ENCODE measurements at regions not wholly inside any gene's neighbourhood (a gene's known extent, or its start where the extent isn't known, plus 50 kb on each side); places are given as distances from the start of the nearest gene placed in this dataset.

GRCh38 chr14:84084056-84084630, 1445.8 kb upstream of the FLRT2 start:
- ChIA-PET POLR2A (no interaction called here), CTCF (no interaction called here)
- Histone ChIP-seq H3K4me3 (no peak overlapping the region), H3K27ac (no peak overlapping the region), H3K4me2 (no peak overlapping the region), H3K4me1 (no peaks in the 10 kb centered on the region), H3K9me3 (no peaks in the 10 kb centered on the region)
- ATAC-seq, result no peak
- no peak for FAIRE-seq
- TF ChIP-seq CHD2 (IDR thresholded peaks at IDR 0.05; ENCODE audit: low read length, partially characterized antibody) (no peak), RCOR1 (IDR thresholded peaks at IDR 0.05; ENCODE audit: low read depth, low read length) (no peak), BHLHE40 (IDR thresholded peaks at IDR 0.05; ENCODE audit: low read depth, low read length) (no peak), POLR2A (IDR thresholded peaks at IDR 0.05; ENCODE audit: low read length) (no peak), REST (IDR thresholded peaks at IDR 0.05) (no peak), EHMT2 (IDR thresholded peaks at IDR 0.05; ENCODE audit: low read depth) (no peak), PHF8 (IDR thresholded peaks at IDR 0.05; ENCODE audit: borderline replicate concordance, low read depth) (no peak), ELK1 (IDR thresholded peaks at IDR 0.05; ENCODE audit: low read depth, low read length) (no peak), HOXB5 (CRISPR knock-in tag; IDR thresholded peaks at IDR 0.05) (no peak), USF2 (IDR thresholded peaks at IDR 0.05) (no peak), TFCP2L1 (CRISPR knock-in tag; IDR thresholded peaks at IDR 0.05) (no peak), CBX8 (IDR thresholded peaks at IDR 0.05) (no peak), KDM1A (IDR thresholded peaks at IDR 0.05; ENCODE audit: low read depth) (no peak), ZNF302 (CRISPR knock-in tag; IDR thresholded peaks at IDR 0.05) (no peak), HDAC2 (IDR thresholded peaks at IDR 0.05) (no peak), SREBF2 (IDR thresholded peaks at IDR 0.05) (no peak)
- 25% methylated on average over 1 of the region's 1 CpG for WGBS (ENCODE audit: missing lambda C conversion rate)
- DNase-seq (ENCODE audit: low read depth in 1 of 2, low spot score in 1 of 2), result no peak

- Histone ChIP-seq H3K4me2 (no peak overlapping the region), H3K9me3 (no peaks in the 10 kb centered on the region), H3K4me3 (no peak overlapping the region), H3K27ac (no peak overlapping the region), H3K4me1 (no peaks in the 10 kb centered on the region)
- ChIA-PET POLR2A (no interaction called here), CTCF (interaction anchor here (0.6 kb wide), 1 partner anchor 116 kb away, joined by 4 read pairs; no protein-coding TSS in a partner anchor)
- TF ChIP-seq RCOR1 (IDR thresholded peaks at IDR 0.05; ENCODE audit: low read depth, low read length) (no peak), NPAS2 (CRISPR knock-in tag; IDR thresholded peaks at IDR 0.05; ENCODE audit: borderline replicate concordance) (no peak), GATA3 (IDR thresholded peaks at IDR 0.05; ENCODE audit: borderline replicate concordance) (no peak), POLR2AphosphoS2 (conservative IDR thresholded peaks at IDR 0.05; ENCODE audit: low read length) (no peak), RARB (CRISPR knock-in tag; IDR thresholded peaks at IDR 0.05) (no peak), TP53 (CRISPR knock-in tag; IDR thresholded peaks at IDR 0.05) (no peak), MAFK (IDR thresholded peaks at IDR 0.05; ENCODE audit: partially characterized antibody) (no peak), PHF8 (IDR thresholded peaks at IDR 0.05; ENCODE audit: borderline replicate concordance, low read depth) (no peak), NFE2L2 (conservative IDR thresholded peaks at IDR 0.05; ENCODE audit: low read length) (no peak), CTCF (IDR thresholded peaks at IDR 0.05) (no peak), HOXA7 (CRISPR knock-in tag; IDR thresholded peaks at IDR 0.05) (no peak), HMGXB4 (CRISPR knock-in tag; IDR thresholded peaks at IDR 0.05; ENCODE audit: borderline replicate concordance) (no peak), E2F6 (IDR thresholded peaks at IDR 0.05; ENCODE audit: borderline replicate concordance, low read depth) (no peak), MAX (IDR thresholded peaks at IDR 0.05) (no peak), EHMT2 (IDR thresholded peaks at IDR 0.05; ENCODE audit: low read depth) (no peak), ESRRA (IDR thresholded peaks at IDR 0.05; ENCODE audit: borderline replicate concordance, low read length) (no peak)
- DNase-seq (ENCODE audit: low read depth in 1 of 2, low spot score in 1 of 2) (no peak), FAIRE-seq (no peak), ATAC-seq (no peak)
Observed at GRCh38 chr14:84085493-84085892, 1444.5 kb upstream of the FLRT2 start.
